ENCODE measurements at regions not wholly inside any gene's neighbourhood (a gene's known extent, or its start where the extent isn't known, plus 50 kb on each side); places are given as distances from the start of the nearest gene placed in this dataset.
"Not testable (repeated sequence)": the region's sequence is repeated elsewhere in the genome, so short reads cannot be mapped to it uniquely, and the experiment has no call there.

DNA sequence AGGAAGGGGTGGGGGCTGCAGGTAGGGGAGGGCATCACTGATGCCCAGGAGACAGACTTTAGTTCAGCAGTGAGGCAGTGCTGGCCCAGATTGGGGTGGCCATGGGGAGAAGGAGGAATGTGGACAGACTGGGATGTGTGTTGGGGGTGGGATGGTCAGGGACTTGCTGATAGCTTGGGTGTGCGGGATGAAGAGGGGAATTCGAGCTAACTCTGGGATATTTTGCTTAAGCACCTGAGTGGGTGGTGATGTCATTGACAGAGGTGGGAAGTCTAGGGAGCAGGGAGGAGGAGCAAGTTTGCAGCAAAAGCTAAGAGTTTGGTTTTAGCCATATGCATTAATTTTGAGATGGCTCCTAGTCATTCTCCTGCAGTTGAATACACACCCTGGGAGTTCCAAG lies 207.5 kb downstream of the RPLP1 start:
- DNase-seq, result no peak

- DNase-seq, result no peak
Measured at GRCh38 chr15:69660658-69661405, 208.2 kb downstream of the RPLP1 start.

- DNase-seq, result no peak
Measured at GRCh38 chr15:69661446-69661845, 208.8 kb downstream of the RPLP1 start.

- no peak for DNase-seq
Measured at GRCh38 chr15:69661871-69662644, 209.4 kb downstream of the RPLP1 start.

- DNase-seq, result no peak
Measured at GRCh38 chr15:69662645-69663000, 210.0 kb downstream of the RPLP1 start.

DNA sequence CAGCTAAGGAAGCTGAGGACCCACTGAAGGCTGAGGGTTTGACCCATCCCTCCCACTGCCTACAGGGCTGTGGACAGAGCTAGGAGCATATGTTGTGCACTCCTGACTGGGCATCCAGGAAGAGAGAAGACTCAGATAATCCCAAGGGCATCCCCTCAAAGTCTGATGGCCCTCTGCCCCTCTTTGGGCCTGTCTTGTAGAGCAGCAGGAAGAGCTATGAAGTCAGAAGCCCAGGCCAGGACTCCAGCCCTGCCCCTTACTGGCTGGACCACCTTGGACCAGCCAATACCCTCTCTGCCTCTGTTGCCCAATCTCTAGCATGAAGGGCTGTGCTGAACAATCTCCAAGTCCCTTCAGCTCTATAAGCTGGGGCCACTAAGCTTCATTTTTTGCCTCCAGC lies 210.8 kb downstream of the RPLP1 start:
- no peak for DNase-seq

DNA sequence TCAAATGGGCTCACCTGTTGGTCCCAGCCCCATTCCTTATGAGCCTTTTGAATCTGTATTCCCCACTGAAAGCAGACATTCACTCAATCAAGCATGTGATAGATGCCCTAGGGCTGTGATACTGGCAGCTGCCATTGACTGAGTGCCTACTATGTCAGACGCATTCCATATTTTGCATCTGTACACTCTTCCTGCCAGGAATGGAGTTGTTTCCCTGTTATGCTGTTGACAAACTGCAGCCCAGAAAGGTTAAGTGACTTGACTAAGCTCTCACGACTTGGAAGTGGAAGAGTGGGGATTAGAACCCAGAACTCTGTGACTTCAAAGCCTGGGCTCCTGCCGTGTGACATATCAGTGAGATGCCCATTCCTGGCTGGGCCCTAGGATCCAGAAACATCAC lies 211.4 kb downstream of the RPLP1 start:
- DNase-seq, result no peak

DNA sequence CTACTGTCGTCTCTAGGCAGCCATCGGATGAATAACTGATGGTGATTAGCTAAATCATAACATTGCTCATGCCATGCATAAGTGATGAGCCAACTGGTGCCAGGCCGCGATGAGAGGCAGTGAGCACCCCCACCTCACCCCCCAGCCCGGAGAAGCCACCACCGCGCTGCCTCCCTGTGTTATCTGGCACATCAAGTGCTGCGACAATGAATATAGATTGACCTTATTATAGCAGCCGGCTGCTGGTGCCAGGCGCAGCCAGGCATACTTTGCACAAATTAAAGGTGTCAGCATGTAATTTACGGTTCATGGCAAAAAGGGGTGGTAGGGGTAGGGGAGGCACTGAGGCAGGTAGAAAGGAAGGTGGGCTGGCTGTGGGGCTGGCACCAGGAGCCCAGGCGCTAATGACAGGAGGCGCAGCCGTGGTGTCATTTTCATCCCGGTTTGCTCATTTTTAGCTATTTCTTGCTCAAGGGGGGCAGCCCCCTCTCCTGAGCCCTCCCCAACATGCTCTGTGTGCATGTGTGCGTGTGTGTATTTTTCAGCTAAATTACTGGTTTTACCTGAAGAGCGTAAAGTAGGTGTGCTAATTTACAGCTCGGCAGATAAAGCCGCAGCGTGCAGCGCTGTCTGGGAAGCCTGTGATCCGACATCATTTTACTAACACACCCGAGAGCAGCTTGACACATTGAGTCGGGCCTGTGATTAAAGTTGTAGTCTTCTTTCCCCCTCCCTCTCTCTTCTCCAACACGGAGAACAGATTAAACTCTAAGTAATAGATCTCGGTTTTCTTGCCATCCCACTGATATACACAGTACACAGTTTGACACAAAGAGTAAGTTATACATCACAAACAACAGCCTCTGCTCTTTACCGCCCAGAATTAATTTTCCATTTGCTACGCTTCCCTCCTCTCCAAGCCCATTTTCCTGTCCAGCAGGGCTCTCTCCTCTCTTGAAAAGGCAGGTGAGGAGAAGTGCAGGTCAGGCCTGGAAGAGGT lies 212.3 kb downstream of the RPLP1 start:
- DNase-seq, result no peak

GRCh38 chr15:69665641-69666111 lies 213.1 kb downstream of the RPLP1 start:
- no peak for DNase-seq

DNA sequence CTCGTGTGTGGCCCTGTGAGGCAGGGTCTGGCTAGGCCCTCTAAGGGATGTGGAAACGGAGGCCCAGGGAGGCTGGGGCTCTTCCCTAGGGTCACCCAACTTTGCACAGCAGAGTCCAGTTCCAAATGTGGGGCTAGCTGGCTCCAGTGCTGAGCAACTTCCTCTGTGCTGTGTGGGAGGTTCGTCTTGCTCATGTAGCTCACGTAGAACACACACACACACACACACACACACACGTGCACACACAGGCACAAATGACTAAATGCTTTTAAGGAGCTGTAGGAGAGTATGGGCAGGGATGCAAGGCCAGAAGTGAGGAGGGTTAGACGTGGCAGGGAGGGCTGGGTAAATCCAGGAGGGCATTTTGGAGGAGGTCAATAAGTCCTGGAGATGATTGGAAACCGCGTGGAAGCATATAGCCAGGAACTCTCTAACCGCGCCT lies 213.8 kb downstream of the RPLP1 start:
- DNase-seq, result peak; percentile 5

GRCh38 chr15:69666921-69667811 lies 214.5 kb downstream of the RPLP1 start:
- DNase-seq, result no peak

DNA sequence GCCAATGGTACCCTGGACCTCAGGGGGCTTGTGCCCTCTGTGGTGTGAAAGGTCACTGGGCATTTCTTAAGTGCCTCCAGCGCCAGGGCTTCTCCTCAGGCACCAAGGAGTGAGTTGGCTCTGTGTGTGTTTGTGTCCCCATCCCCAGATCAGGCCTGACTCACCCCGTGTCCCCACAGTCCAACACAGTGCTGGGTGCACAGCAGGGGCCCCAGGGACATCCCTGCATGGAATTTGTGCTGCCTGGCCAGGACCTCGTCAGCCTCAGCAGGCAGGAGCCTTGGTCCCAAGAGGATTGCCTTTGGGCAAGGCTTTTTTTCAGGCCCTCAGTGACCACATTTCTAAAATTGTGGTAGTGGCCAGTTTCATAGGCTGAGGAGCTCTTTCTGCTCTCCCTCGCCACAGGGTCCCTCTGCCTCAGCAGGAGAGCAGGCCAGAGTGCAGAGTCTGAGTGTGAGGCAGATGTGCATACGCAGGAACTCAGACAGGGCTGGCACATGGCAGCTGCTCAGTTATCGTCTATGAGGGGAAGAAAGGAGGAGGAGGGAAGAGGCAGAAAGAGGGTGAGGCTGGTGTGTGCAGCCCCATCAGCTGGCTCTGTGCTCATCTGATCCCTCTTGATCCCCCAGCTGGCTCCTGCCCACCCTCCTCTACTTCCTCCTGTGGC lies 215.6 kb downstream of the RPLP1 start:
- no peak for DNase-seq

DNA sequence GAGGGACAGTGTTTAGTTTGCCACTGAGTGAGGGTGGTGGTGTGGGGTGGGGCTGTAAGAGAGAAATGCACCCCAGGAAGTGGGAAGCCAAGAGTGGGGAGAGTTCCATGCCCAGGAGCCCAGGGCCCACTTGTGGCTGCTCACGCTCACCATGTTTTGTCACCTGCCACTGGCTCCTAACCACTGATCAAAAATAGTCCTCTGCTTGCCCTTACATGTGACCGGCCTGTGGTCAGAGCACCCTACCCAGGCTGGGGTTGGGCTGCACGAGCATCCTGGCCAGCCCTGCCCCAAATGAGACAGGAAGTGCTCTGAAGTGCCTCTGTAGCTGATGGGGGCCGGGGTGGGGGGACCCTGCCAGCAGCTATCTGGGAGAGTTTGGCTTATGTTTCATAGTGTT lies 216.3 kb downstream of the RPLP1 start:
- DNase-seq, result no peak

- DNase-seq, result no peak
Measured at GRCh38 chr15:69669446-69669845, 216.8 kb downstream of the RPLP1 start.

DNA sequence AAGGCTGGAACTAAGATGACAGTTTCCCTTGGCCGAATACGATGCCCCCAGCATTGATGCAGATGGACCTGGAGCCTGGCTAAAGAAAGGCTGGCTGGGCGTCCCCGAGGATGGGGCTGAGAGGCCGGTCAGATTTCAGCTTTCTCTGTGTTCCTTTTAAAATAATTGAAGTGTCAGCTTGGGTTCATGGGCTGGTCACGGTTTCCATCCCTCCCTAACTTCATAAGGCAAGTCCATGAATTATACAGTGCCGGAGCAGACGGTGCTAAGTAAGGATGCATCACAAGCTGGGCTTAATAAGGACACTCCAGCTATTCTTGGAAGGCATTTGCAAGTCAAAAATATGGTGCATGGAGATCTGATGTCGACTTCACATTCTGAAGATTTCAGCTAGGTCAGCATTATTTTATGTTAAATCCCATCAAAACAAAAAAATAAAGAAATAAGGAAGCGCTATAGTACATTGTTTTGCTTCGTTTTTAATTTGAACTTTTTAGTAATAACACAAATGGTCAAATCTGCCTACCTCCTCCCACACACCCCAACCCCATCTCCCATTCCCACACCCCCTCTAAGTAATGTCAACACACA lies 220.8 kb downstream of the RPLP1 start:
- no peak for DNase-seq

GRCh38 chr15:69675731-69676130 lies 223.1 kb downstream of the RPLP1 start:
- DNase-seq, result no peak

- no peak for DNase-seq
Measured at GRCh38 chr15:69677403-69677802, 224.8 kb downstream of the RPLP1 start.

GRCh38 chr15:69679623-69680228 lies 227.1 kb downstream of the RPLP1 start:
- DNase-seq, result no peak

DNA sequence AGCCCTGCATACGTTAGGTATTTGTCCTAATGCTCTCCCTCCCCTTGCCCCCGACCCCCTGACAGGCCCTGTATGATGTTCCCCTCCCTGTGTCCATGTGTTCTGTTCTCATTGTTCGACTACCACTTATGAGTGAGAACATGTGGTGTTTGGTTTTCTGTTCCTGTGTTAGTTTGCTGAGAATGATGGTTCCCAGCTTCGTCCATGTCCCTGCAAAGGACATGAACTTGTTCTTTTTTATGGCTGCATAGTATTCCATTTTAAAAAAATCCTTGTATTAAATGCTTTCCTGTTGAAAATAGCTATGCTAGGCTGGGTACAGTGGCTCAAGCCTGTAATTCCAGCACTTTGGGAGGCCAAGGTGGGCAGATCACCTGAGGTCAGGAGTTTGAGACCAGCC lies 232.2 kb downstream of the RPLP1 start:
- DNase-seq, result not testable (repeated sequence)

Data from HCEC 1CT (cell line).